ENCODE measurements at regions not wholly inside any gene's neighbourhood (a gene's known extent, or its start where the extent isn't known, plus 50 kb on each side); places are given as distances from the start of the nearest gene placed in this dataset.
"Not testable (repeated sequence)": the region's sequence is repeated elsewhere in the genome, so short reads cannot be mapped to it uniquely, and the experiment has no call there.

- TF ChIP-seq POLR2A (IDR thresholded peaks at IDR 0.05; ENCODE audit: low read depth, low read length); POLR2AphosphoS5 (IDR thresholded peaks at IDR 0.05; ENCODE audit: low read depth, low read length); TAF1 (IDR thresholded peaks at IDR 0.05; ENCODE audit: borderline replicate concordance, low read depth, low read length): not testable (repeated sequence)
Measured at GRCh38 chr13:90064226-90064625, 1283.3 kb upstream of the MIR17HG start.

Measured in GM12892 (cell line).